H1 (cell line): ENCODE measurements at regions not wholly inside any gene's neighbourhood (a gene's known extent, or its start where the extent isn't known, plus 50 kb on each side); places are given as distances from the start of the nearest gene placed in this dataset.

Experiments
- CTCF ChIA-PET: fragments of 300-600 bp; sonication (Branson Sonifier 250); formaldehyde crosslinking; loops from one replicate; lab custom pipeline; 2021; ENCODE audit not compliant: partially characterized antibody; lab: Charles Lee
- POLR2A ChIA-PET: fragments of 300-600 bp; sonication (Branson Sonifier 250); formaldehyde crosslinking; loops from one replicate; lab custom pipeline; 2021; ENCODE audit warnings: inconsistent platforms; ENCODE audit not compliant: partially characterized antibody; lab: Charles Lee
- DNase-seq, 2 experiments: peaks; one replicate each; pipeline versions ENCODE4 v3.0.0 to v3.0.0-alpha.2; 2010 to 2022; ENCODE audit warnings: low spot score in 2 of 2, low read depth in 1 of 2, mixed read lengths in 1 of 2
- FAIRE-seq: peaks from 2 replicates; lab custom pipeline; 2011; peaks lifted over from hg19 to GRCh38; lab: Jason Lieb, UNC
- H2AFZ ChIP-seq: 2 replicates; pipeline ENCODE4 v1.8.1; 2012; ENCODE audit warnings: low read length, inconsistent platforms
- H2AK5ac ChIP-seq: 2 replicates; pipeline ENCODE4 v1.6.1; 2013; ENCODE audit warnings: low read depth, low read length
- H2BK120ac ChIP-seq: replicated peaks from 2 replicates; pipeline ENCODE3; 2013; ENCODE audit warnings: low read depth, low read length, inconsistent platforms
- H2BK12ac ChIP-seq: 2 replicates; pipeline ENCODE4 v1.6.1; 2013; ENCODE audit warnings: low read depth, low read length
- H2BK15ac ChIP-seq: 2 replicates; pipeline ENCODE4 v1.6.1; 2013; ENCODE audit warnings: low read length
- H2BK20ac ChIP-seq: 2 replicates; pipeline ENCODE4 v1.6.1; 2013; ENCODE audit warnings: low read length
- H2BK5ac ChIP-seq: 2 replicates; pipeline ENCODE4 v1.6.1; 2013; ENCODE audit warnings: low read depth, low read length
- H3K14ac ChIP-seq: 2 replicates; pipeline ENCODE4 v1.6.1; 2013; ENCODE audit warnings: inconsistent platforms; ENCODE audit not compliant: insufficient read length
- H3K18ac ChIP-seq: 2 replicates; pipeline ENCODE4 v1.6.1; 2013; ENCODE audit warnings: low read length; ENCODE audit errors: extremely low read depth
- H3K23ac ChIP-seq: 2 replicates; pipeline ENCODE4 v1.6.1; 2013; ENCODE audit warnings: inconsistent platforms; ENCODE audit not compliant: insufficient read length
- H3K23me2 ChIP-seq: 2 replicates; pipeline ENCODE4 v1.6.1; 2013; ENCODE audit warnings: low read depth, low read length
- H3K27ac ChIP-seq: 2 replicates; pipeline ENCODE4 v1.6.1; 2011; ENCODE audit warnings: low read depth, low read length, inconsistent platforms
- H3K27me3 ChIP-seq, 4 experiments: replicated peaks in 1 of 4; 1 replicate in 1 of 4; 2 replicates in 3 of 4; pipeline versions ENCODE4 v1.6.1 to v1.8.1; 2011 to 2013; ENCODE audit warnings: low read length in 3 of 4, mild to moderate bottlenecking in 3 of 4, inconsistent platforms in 2 of 4, mixed read lengths in 2 of 4, moderate library complexity in 1 of 4; ENCODE audit not compliant: control insufficient read depth in 3 of 4, insufficient read depth in 3 of 4; ENCODE audit errors: extremely low read depth in 1 of 4
- H3K36me3 ChIP-seq, 4 experiments: 2 replicates each; pipeline versions ENCODE4 v1.6.1 to v1.8.1; 2011 to 2013; ENCODE audit warnings: mild to moderate bottlenecking in 4 of 4, low read length in 3 of 4, moderate library complexity in 2 of 4, control low read depth in 1 of 4, inconsistent platforms in 1 of 4; ENCODE audit not compliant: insufficient read depth in 4 of 4, control insufficient read depth in 2 of 4
- H3K4ac ChIP-seq: replicated peaks from 2 replicates; pipeline ENCODE3; 2013; ENCODE audit warnings: low read length, low read depth, mixed read lengths, inconsistent platforms; ENCODE audit not compliant: insufficient read length
- H3K4me1 ChIP-seq, 4 experiments: replicated peaks in 1 of 4; 1 replicate in 1 of 4; 2 replicates in 3 of 4; pipeline versions ENCODE4 v1.6.1 to v1.8.1; 2011 to 2013; ENCODE audit warnings: low read length in 3 of 4, inconsistent platforms in 2 of 4, mixed read lengths in 1 of 4; ENCODE audit not compliant: insufficient read depth in 4 of 4, control insufficient read depth in 3 of 4
- H3K4me2 ChIP-seq, 2 experiments: 2 replicates each; pipeline versions ENCODE4 v1.6.1 to v1.8.1; 2011 to 2013; ENCODE audit warnings: low read depth in 2 of 2, low read length in 2 of 2, control low read depth in 1 of 2, inconsistent platforms in 1 of 2, mild to moderate bottlenecking in 1 of 2; ENCODE audit not compliant: insufficient read depth in 1 of 2
- H3K4me3 ChIP-seq, 4 experiments: fragments of 200-600, 300-600 bp in 1 of 4; sonication (generic), shearing (Covaris generic), sonication (Bioruptor Twin) in 1 of 4; 2 replicates each; pipeline versions ENCODE4 v1.5.1 to v1.8.1; 2011 to 2016; ENCODE audit warnings: low read length in 4 of 4, low read depth in 3 of 4, control low read depth in 2 of 4, inconsistent platforms in 2 of 4, mild to moderate bottlenecking in 2 of 4, mixed read lengths in 1 of 4, moderate library complexity in 1 of 4; ENCODE audit not compliant: insufficient read depth in 2 of 4; ENCODE audit errors: extremely low read depth in 1 of 4
- H3K56ac ChIP-seq: replicated peaks from 2 replicates; pipeline ENCODE3; 2013; ENCODE audit warnings: low read depth, mild to moderate bottlenecking, mixed read lengths, low read length, inconsistent platforms; ENCODE audit not compliant: insufficient read length
- H3K79me1 ChIP-seq: 2 replicates; pipeline ENCODE4 v1.6.1; 2013; ENCODE audit warnings: low read depth, low read length, control low read depth
- H3K79me2 ChIP-seq, 2 experiments: 2 replicates each; pipeline versions ENCODE4 v1.6.1 to v1.8.1; 2012 to 2013; ENCODE audit warnings: low read length in 2 of 2, mild to moderate bottlenecking in 2 of 2, inconsistent platforms in 1 of 2; ENCODE audit not compliant: insufficient read depth in 2 of 2, control insufficient read depth in 1 of 2
- H3K9ac ChIP-seq, 4 experiments: replicated peaks in 1 of 4; 1 replicate in 1 of 4; 2 replicates in 3 of 4; pipeline versions ENCODE4 v1.6.1 to v1.8.1; 2011 to 2013; ENCODE audit warnings: low read depth in 3 of 4, low read length in 3 of 4, control low read depth in 2 of 4, mild to moderate bottlenecking in 2 of 4, moderate library complexity in 2 of 4, inconsistent platforms in 1 of 4; ENCODE audit errors: extremely low read depth in 1 of 4
- H3K9me3 ChIP-seq, 2 experiments: 2 replicates each; pipeline versions ENCODE4 v1.6.1 to v1.8.1; 2012 to 2013; ENCODE audit warnings: mild to moderate bottlenecking in 2 of 2, moderate library complexity in 2 of 2, control low read depth in 1 of 2, inconsistent platforms in 1 of 2, low read depth in 1 of 2, low read length in 1 of 2, mixed read lengths in 1 of 2; ENCODE audit not compliant: insufficient read depth in 2 of 2
- H4K20me1 ChIP-seq, 2 experiments: replicated peaks in 1 of 2; 2 replicates each; pipeline versions ENCODE3 to v1.8.1; 2011 to 2013; ENCODE audit warnings: inconsistent platforms in 2 of 2, low read length in 2 of 2, mild to moderate bottlenecking in 1 of 2; ENCODE audit not compliant: insufficient read depth in 2 of 2, control insufficient read depth in 1 of 2
- H4K5ac ChIP-seq: 2 replicates; pipeline ENCODE4 v1.6.1; 2013; ENCODE audit warnings: low read length, low read depth, mixed read lengths, inconsistent platforms; ENCODE audit not compliant: insufficient read length
- H4K8ac ChIP-seq: 2 replicates; pipeline ENCODE4 v1.8.0; 2013; ENCODE audit warnings: mild to moderate bottlenecking, moderate library complexity, low read length, inconsistent platforms; ENCODE audit not compliant: insufficient read depth; ENCODE audit errors: extremely low read depth
- H4K91ac ChIP-seq: replicated peaks from 2 replicates; pipeline ENCODE3; 2013; ENCODE audit warnings: low read length, mixed read lengths, inconsistent platforms; ENCODE audit not compliant: insufficient read length
- CEBPB ChIP-seq: IDR thresholded peaks from 2 replicates; pipeline ENCODE4 v1.6.1; 2012; ENCODE audit warnings: low read depth, low read length
- GABPA ChIP-seq: IDR thresholded peaks from 2 replicates; pipeline ENCODE4 v1.6.1; 2011; ENCODE audit warnings: mild to moderate bottlenecking, low read length, moderate library complexity, borderline replicate concordance; ENCODE audit not compliant: insufficient read depth
- KDM1A ChIP-seq: fragments of 200-600, 300-600 bp; sonication (generic); IDR thresholded peaks from 2 replicates; pipeline ENCODE4 v1.7.1; 2016; ENCODE audit warnings: mild to moderate bottlenecking, low read length, borderline replicate concordance
- RXRA ChIP-seq: IDR thresholded peaks from 2 replicates; pipeline ENCODE4 v1.6.1; 2011; ENCODE audit warnings: low read depth, mild to moderate bottlenecking, low read length, moderate library complexity; ENCODE audit not compliant: insufficient read depth
- WGBS, 2 experiments: shearing (Covaris generic) in 1 of 2; methylation state at CpG; one replicate each; pipeline versions ENCODE4 v1.1.6 to v1.1.7; 2013 to 2015; ENCODE audit warnings: low lambda C conversion rate in 2 of 2, mixed read lengths in 2 of 2, inconsistent platforms in 1 of 2, low coverage in 1 of 2, missing lambda C conversion rate in 1 of 2; ENCODE audit not compliant: insufficient replicate concordance in 2 of 2, insufficient coverage in 1 of 2, insufficient read length in 1 of 2; ENCODE audit errors: extremely low coverage in 1 of 2, missing lambda C conversion rate in 1 of 2; 5-methylcytosine and 5-hydroxymethylcytosine counted together
- TF ChIP-seq, protein P1 (sequence below): IDR thresholded peaks from 2 replicates; pipeline ENCODE4 v1.6.1; 2011; ENCODE audit warnings: low read length, improper control_type of control experiment

DNA sequence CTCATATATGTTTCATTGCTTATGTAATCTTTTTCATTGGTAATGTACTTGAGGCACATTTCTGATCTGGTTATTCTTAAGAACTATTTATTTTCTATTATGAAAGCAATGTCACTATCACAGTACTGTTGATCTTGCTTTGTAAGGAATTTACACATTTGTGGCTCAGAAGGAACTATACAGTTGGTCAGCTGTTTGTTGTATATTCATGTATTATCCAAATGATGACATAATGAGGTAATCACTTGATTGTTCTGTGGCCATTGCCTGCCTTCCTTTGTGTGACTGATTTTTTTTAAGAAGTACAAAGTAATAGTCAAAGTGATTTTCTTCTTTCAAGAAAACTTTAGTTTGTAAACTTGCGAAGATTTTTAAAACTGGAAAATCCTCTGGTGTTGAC, 399.9 kb downstream of the TMEM161B start:
- POLR2A ChIA-PET: no interaction called here

More for the DNA sequence above, 399.9 kb downstream of the TMEM161B start:
- H2BK15ac ChIP-seq: no peak overlapping the region
- H2BK120ac ChIP-seq: no peak overlapping the region
- H4K91ac ChIP-seq: no peak overlapping the region
- no peak overlapping the region for H4K5ac ChIP-seq
- no peak overlapping the region for H3K23ac ChIP-seq
- H3K4me1 ChIP-seq: peaks cover 0 to 5% (median under 1%) of the 10 kb centered on the region in 4 experiments; a peak in 2 of 7 replicates
- no peaks in the 10 kb centered on the region for H4K20me1 ChIP-seq
- no peak overlapping the region for H3K9ac ChIP-seq
- H2BK12ac ChIP-seq: no peak overlapping the region
- no peak overlapping the region for H2AFZ ChIP-seq
- DNase-seq (no peak), FAIRE-seq (no peak)
- no peaks in the 10 kb centered on the region for H3K79me1 ChIP-seq
- 85% methylated on average over 1 of the region's 1 CpG; no CpG with 5 or more reads in 1 of the 2 experiments for WGBS, 2 experiments
- H3K27ac ChIP-seq: no peak overlapping the region
- no peak overlapping the region for H2BK20ac ChIP-seq
- H2AK5ac ChIP-seq: no peak overlapping the region
- H3K36me3 ChIP-seq: no peaks in the 10 kb centered on the region
- no peak overlapping the region for H3K4me2 ChIP-seq
- no peak overlapping the region for H3K18ac ChIP-seq
- no peak overlapping the region for H3K4me3 ChIP-seq
- no peak overlapping the region for H2BK5ac ChIP-seq
- no peaks in the 10 kb centered on the region for H3K9me3 ChIP-seq
- H3K4ac ChIP-seq: no peak overlapping the region
- H3K14ac ChIP-seq: no peak overlapping the region
- TF ChIP-seq GABPA (no peak), KDM1A (no peak), CEBPB (no peak), RXRA (no peak)
- TF ChIP-seq, protein P1, sequence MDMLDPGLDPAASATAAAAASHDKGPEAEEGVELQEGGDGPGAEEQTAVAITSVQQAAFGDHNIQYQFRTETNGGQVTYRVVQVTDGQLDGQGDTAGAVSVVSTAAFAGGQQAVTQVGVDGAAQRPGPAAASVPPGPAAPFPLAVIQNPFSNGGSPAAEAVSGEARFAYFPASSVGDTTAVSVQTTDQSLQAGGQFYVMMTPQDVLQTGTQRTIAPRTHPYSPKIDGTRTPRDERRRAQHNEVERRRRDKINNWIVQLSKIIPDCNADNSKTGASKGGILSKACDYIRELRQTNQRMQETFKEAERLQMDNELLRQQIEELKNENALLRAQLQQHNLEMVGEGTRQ: no peak
- TF ChIP-seq, all 59 proteins: peak for 0
- no peak overlapping the region for H3K56ac ChIP-seq
- H3K79me2 ChIP-seq: no peaks in the 10 kb centered on the region
- no peaks in the 10 kb centered on the region for H3K27me3 ChIP-seq
- no peak overlapping the region for H4K8ac ChIP-seq
- CTCF ChIA-PET: no interaction called here
- H3K23me2 ChIP-seq: no peaks in the 10 kb centered on the region
